NCI-H774 (cell line): ENCODE measurements at regions not wholly inside any gene's neighbourhood (a gene's known extent, or its start where the extent isn't known, plus 50 kb on each side); places are given as distances from the start of the nearest gene placed in this dataset.

Source experiments
- DNase-seq: peaks from one replicate; lab custom pipeline; 2025; lab: John Stamatoyannopoulos, UW

GRCh38 chr9:136597141-136597885 is 51.5 kb upstream of the NOTCH1 start:
- DNase-seq: no peak

GRCh38 chr9:136596630-136597031 is 50.8 kb upstream of the NOTCH1 start:
- DNase-seq: no peak

- no peak for DNase-seq
These were observed 50.4 kb upstream of the NOTCH1 start for GRCh38 chr9:136596217-136596616.

- DNase-seq: no peak
These were observed 49.7 kb upstream of the NOTCH1 start for GRCh38 chr9:136595245-136596153.
